ENCODE measurements at regions not wholly inside any gene's neighbourhood (a gene's known extent, or its start where the extent isn't known, plus 50 kb on each side); places are given as distances from the start of the nearest gene placed in this dataset.

DNA sequence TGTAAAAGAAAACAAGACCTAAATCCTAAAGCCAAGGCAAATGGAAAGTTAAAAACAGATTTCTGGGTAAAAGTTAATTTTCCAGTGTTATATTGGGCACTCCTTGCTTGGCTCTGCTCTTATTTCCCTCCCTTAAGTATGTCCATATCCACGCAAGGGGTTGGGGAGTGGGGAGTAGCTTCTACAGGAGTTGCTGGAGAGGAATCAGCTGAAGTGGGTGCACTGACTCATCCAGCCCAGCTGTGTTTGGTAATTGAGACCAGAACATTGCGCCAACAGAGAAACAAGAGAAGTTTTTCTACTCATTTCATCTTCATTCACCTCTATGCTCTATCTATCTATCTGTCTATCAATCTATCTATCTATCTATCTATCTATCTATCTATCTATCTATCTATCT lies 298.4 kb upstream of the PDGFD start:
- Histone ChIP-seq H3K4me3 (ENCODE audit: low read depth, low read length) (no peak overlapping the region), H3K27ac (ENCODE audit: extremely low read depth, low read depth, low read length) (no peak overlapping the region), H3K36me3 (ENCODE audit: control insufficient read depth in 2 of 2, insufficient read depth in 1 of 2, low read length in 2 of 2) (no peaks in the 10 kb centered on the region), H3K9me3 (ENCODE audit: control insufficient read depth, insufficient read depth, low read depth, low read length) (no peaks in the 10 kb centered on the region), H3K4me1 (ENCODE audit: control insufficient read depth, insufficient read depth, low read length) (no peaks in the 10 kb centered on the region)
- TF ChIP-seq ZNF362 (tag by site-specific recombination; IDR thresholded peaks at IDR 0.05): no peak
- no peak for TF ChIP-seq BCL11B (tag by site-specific recombination; IDR thresholded peaks at IDR 0.05; ENCODE audit: low read depth)
- no peak for TF ChIP-seq ZBTB20 (tag by site-specific recombination; IDR thresholded peaks at IDR 0.05)
- TF ChIP-seq ZNF18 (tag by site-specific recombination; IDR thresholded peaks at IDR 0.05): no peak
- TF ChIP-seq KLF17 (tag by site-specific recombination; IDR thresholded peaks at IDR 0.05): no peak
- no peak for TF ChIP-seq ZFP3 (tag by site-specific recombination; IDR thresholded peaks at IDR 0.05; ENCODE audit: low read depth)
- TF ChIP-seq, protein P1, sequence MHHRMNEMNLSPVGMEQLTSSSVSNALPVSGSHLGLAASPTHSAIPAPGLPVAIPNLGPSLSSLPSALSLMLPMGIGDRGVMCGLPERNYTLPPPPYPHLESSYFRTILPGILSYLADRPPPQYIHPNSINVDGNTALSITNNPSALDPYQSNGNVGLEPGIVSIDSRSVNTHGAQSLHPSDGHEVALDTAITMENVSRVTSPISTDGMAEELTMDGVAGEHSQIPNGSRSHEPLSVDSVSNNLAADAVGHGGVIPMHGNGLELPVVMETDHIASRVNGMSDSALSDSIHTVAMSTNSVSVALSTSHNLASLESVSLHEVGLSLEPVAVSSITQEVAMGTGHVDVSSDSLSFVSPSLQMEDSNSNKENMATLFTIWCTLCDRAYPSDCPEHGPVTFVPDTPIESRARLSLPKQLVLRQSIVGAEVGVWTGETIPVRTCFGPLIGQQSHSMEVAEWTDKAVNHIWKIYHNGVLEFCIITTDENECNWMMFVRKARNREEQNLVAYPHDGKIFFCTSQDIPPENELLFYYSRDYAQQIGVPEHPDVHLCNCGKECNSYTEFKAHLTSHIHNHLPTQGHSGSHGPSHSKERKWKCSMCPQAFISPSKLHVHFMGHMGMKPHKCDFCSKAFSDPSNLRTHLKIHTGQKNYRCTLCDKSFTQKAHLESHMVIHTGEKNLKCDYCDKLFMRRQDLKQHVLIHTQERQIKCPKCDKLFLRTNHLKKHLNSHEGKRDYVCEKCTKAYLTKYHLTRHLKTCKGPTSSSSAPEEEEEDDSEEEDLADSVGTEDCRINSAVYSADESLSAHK (tag by site-specific recombination; IDR thresholded peaks at IDR 0.05): no peak
- no peak for TF ChIP-seq KLF9 (tag by site-specific recombination; IDR thresholded peaks at IDR 0.05; ENCODE audit: low read depth)
- TF ChIP-seq, protein P2, sequence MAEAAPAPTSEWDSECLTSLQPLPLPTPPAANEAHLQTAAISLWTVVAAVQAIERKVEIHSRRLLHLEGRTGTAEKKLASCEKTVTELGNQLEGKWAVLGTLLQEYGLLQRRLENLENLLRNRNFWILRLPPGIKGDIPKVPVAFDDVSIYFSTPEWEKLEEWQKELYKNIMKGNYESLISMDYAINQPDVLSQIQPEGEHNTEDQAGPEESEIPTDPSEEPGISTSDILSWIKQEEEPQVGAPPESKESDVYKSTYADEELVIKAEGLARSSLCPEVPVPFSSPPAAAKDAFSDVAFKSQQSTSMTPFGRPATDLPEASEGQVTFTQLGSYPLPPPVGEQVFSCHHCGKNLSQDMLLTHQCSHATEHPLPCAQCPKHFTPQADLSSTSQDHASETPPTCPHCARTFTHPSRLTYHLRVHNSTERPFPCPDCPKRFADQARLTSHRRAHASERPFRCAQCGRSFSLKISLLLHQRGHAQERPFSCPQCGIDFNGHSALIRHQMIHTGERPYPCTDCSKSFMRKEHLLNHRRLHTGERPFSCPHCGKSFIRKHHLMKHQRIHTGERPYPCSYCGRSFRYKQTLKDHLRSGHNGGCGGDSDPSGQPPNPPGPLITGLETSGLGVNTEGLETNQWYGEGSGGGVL (tag by site-specific recombination; IDR thresholded peaks at IDR 0.05): no peak
- TF ChIP-seq ZNF112 (tag by site-specific recombination; IDR thresholded peaks at IDR 0.05): no peak
- no peak for TF ChIP-seq ZNF10 (tag by site-specific recombination; IDR thresholded peaks at IDR 0.05)
- no peak for TF ChIP-seq MYNN (tag by site-specific recombination; IDR thresholded peaks at IDR 0.05; ENCODE audit: borderline replicate concordance)
- no peak for TF ChIP-seq ZNF514 (tag by site-specific recombination; IDR thresholded peaks at IDR 0.05)
- no peak for TF ChIP-seq RBAK (tag by site-specific recombination; IDR thresholded peaks at IDR 0.05)
- no peak for TF ChIP-seq PRDM6 (tag by site-specific recombination; IDR thresholded peaks at IDR 0.05)
- no peak for TF ChIP-seq ZNF76 (tag by site-specific recombination; IDR thresholded peaks at IDR 0.05; ENCODE audit: borderline replicate concordance, low read depth)
- no peak for TF ChIP-seq ZNF23 (tag by site-specific recombination; IDR thresholded peaks at IDR 0.05; ENCODE audit: borderline replicate concordance)
- TF ChIP-seq ZNF169 (tag by site-specific recombination; IDR thresholded peaks at IDR 0.05): no peak
- no peak for TF ChIP-seq GLI4 (tag by site-specific recombination; IDR thresholded peaks at IDR 0.05)
- ChIA-PET POLR2A (no interaction called here), CTCF (no interaction called here)

Data from HEK293 (cell line).